ENCODE measurements at regions not wholly inside any gene's neighbourhood (a gene's known extent, or its start where the extent isn't known, plus 50 kb on each side); places are given as distances from the start of the nearest gene placed in this dataset.
"Not testable (repeated sequence)": the region's sequence is repeated elsewhere in the genome, so short reads cannot be mapped to it uniquely, and the experiment has no call there.

GRCh38 chr5:36435516-36435915, 133.8 kb upstream of the RANBP3L start:
- no peak for DNase-seq

GRCh38 chr5:36436306-36436705, 134.6 kb upstream of the RANBP3L start:
- no peak for DNase-seq

- no peak for DNase-seq
Observed at GRCh38 chr5:36438765-36439561, 137.3 kb upstream of the RANBP3L start.

GRCh38 chr5:36440300-36440699, 138.6 kb upstream of the RANBP3L start:
- no peak for DNase-seq

- DNase-seq = no peak
Observed at GRCh38 chr5:36441280-36441679, 139.6 kb upstream of the RANBP3L start.

GRCh38 chr5:36442352-36442751, 140.7 kb upstream of the RANBP3L start:
- peak; percentile 75 to 84 for DNase-seq

GRCh38 chr5:36442796-36443195, 141.1 kb upstream of the RANBP3L start:
- DNase-seq = no peak

GRCh38 chr5:36443941-36444340, 142.2 kb upstream of the RANBP3L start:
- DNase-seq = no peak

GRCh38 chr5:36444582-36445418, 143.1 kb upstream of the RANBP3L start:
- DNase-seq = no peak

GRCh38 chr5:36447776-36448175, 146.1 kb upstream of the RANBP3L start:
- DNase-seq = no peak

GRCh38 chr5:36450229-36451014, 148.7 kb upstream of the RANBP3L start:
- no peak for DNase-seq

GRCh38 chr5:36452424-36453006, 150.8 kb upstream of the RANBP3L start:
- no peak for DNase-seq

GRCh38 chr5:36457511-36458270, 148.7 kb upstream of the SLC1A3 start:
- DNase-seq = no peak

GRCh38 chr5:36458746-36459145, 147.7 kb upstream of the SLC1A3 start:
- DNase-seq = no peak

GRCh38 chr5:36459176-36460135, 146.9 kb upstream of the SLC1A3 start:
- DNase-seq = peak; percentile 12 to 66

GRCh38 chr5:36462295-36463021, 143.9 kb upstream of the SLC1A3 start:
- no peak for DNase-seq

GRCh38 chr5:36475942-36476341, 130.5 kb upstream of the SLC1A3 start:
- DNase-seq = not testable (repeated sequence)

- DNase-seq = no peak
Observed at GRCh38 chr5:36478646-36479317, 127.6 kb upstream of the SLC1A3 start.

- no peak for DNase-seq
Observed at GRCh38 chr5:36481454-36482120, 124.8 kb upstream of the SLC1A3 start.
